Smooth muscle cell (in vitro differentiated cells): ENCODE measurements at regions not wholly inside any gene's neighbourhood (a gene's known extent, or its start where the extent isn't known, plus 50 kb on each side); places are given as distances from the start of the nearest gene placed in this dataset.

Experiments
- DNase-seq: peaks from one replicate; lab custom pipeline; 2025; ENCODE audit not compliant: unreplicated experiment; lab: John Stamatoyannopoulos, UW
- H2AFZ ChIP-seq: fragments of 200-600 bp; sonication (generic); 2 replicates; pipeline ENCODE4 v1.6.0; 2016; ENCODE audit warnings: antibody characterized with exemption, low read depth, mild to moderate bottlenecking
- H3F3A ChIP-seq: fragments of 200-600 bp; sonication (generic); 2 replicates; pipeline ENCODE4 v1.6.0; 2017; ENCODE audit warnings: antibody characterized with exemption, low read depth
- H3K27ac ChIP-seq: fragments of 200-600 bp; sonication (generic); 2 replicates; pipeline ENCODE4 v1.5.1; 2016; ENCODE audit warnings: low read depth, mild to moderate bottlenecking
- H3K27me3 ChIP-seq: fragments of 200-600 bp; sonication (generic); 2 replicates; pipeline ENCODE4 v1.6.1; 2016; ENCODE audit warnings: low read depth, mild to moderate bottlenecking
- H3K36me3 ChIP-seq: fragments of 200-600 bp; sonication (generic); 2 replicates; pipeline ENCODE4 v1.5.1; 2016; ENCODE audit warnings: low read depth
- H3K4me1 ChIP-seq: fragments of 200-600 bp; sonication (generic); 2 replicates; pipeline ENCODE4 v1.5.1; 2016; ENCODE audit warnings: low read depth
- H3K4me2 ChIP-seq: fragments of 200-600 bp; sonication (generic); 2 replicates; pipeline ENCODE4 v1.6.0; 2016; ENCODE audit warnings: mild to moderate bottlenecking
- H3K4me3 ChIP-seq: fragments of 200-600 bp; sonication (generic); 2 replicates; pipeline ENCODE4 v1.5.1; 2016; ENCODE audit warnings: mild to moderate bottlenecking
- H3K79me2 ChIP-seq: fragments of 200-600 bp; sonication (generic); 2 replicates; pipeline ENCODE4 v1.6.0; 2016; ENCODE audit warnings: low read depth, mild to moderate bottlenecking
- H3K9ac ChIP-seq: fragments of 200-600 bp; sonication (generic); 2 replicates; pipeline ENCODE4 v1.6.0; 2016; ENCODE audit warnings: low read depth
- H3K9me3 ChIP-seq: fragments of 200-600 bp; sonication (generic); replicated peaks from 2 replicates; pipeline ENCODE4 v1.5.1; 2016; ENCODE audit warnings: low read depth
- H4K20me1 ChIP-seq: fragments of 200-600 bp; sonication (generic); 2 replicates; pipeline ENCODE4 v1.6.0; 2016; ENCODE audit warnings: low read depth
- CTCF ChIP-seq: fragments of 200-600 bp; sonication (generic); IDR thresholded peaks from 2 replicates; pipeline ENCODE4 v1.5.1; 2017; ENCODE audit warnings: borderline replicate concordance, mild to moderate bottlenecking, antibody characterized with exemption; ENCODE audit not compliant: insufficient read depth, poor library complexity, severe bottlenecking
- WGBS: methylation state at CpG from one replicate; pipeline ENCODE4 v1.1.7; 2016; ENCODE audit warnings: low lambda C conversion rate; 5-methylcytosine and 5-hydroxymethylcytosine counted together

DNA sequence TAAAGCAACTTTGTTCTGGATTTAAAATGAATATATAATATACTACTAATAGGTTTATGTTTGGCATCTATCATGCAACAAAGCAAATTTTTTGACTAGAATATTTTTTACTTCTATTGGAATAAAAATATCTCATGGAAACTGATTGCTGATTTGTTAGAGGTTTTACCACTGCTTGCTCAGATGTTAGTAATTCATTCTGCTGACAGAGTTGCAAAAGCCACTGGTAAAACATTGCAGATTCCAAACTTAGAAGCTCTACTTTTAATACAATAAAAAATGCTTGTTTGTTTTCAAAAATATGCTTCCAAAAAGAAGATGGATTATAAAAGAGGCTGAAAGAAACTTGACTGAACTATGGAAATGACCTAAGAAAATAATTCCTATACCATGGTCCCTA lies 795.2 kb downstream of the PCDH18 start:
- Histone ChIP-seq H3K36me3 (no peaks in the 10 kb centered on the region), H3F3A (no peaks in the 10 kb centered on the region), H2AFZ (peak overlapping the region; percentile 39), H3K27ac (no peak overlapping the region), H3K4me3 (no peak overlapping the region), H3K27me3 (no peaks in the 10 kb centered on the region), H3K4me1 (no peaks in the 10 kb centered on the region), H4K20me1 (no peaks in the 10 kb centered on the region), H3K79me2 (no peaks in the 10 kb centered on the region), H3K4me2 (no peak overlapping the region), H3K9me3 (no peaks in the 10 kb centered on the region), H3K9ac (no peak overlapping the region)
- no peak for TF ChIP-seq CTCF
- no peak for DNase-seq

GRCh38 chr4:136731025-136731424 lies 801.3 kb downstream of the PCDH18 start:
- TF ChIP-seq CTCF, result no peak
- no peaks in the 10 kb centered on the region for H3F3A ChIP-seq
- H3K4me1 ChIP-seq, result no peaks in the 10 kb centered on the region
- DNase-seq, result no peak
- no peak overlapping the region for H3K4me2 ChIP-seq
- H4K20me1 ChIP-seq, result no peaks in the 10 kb centered on the region
- H3K79me2 ChIP-seq, result no peaks in the 10 kb centered on the region
- H3K4me3 ChIP-seq, result no peak overlapping the region
- H3K27me3 ChIP-seq, result no peaks in the 10 kb centered on the region
- H3K9ac ChIP-seq, result no peak overlapping the region
- no peaks in the 10 kb centered on the region for H3K9me3 ChIP-seq
- H2AFZ ChIP-seq, result no peak overlapping the region
- H3K36me3 ChIP-seq, result no peaks in the 10 kb centered on the region
- H3K27ac ChIP-seq, result no peak overlapping the region

GRCh38 chr4:136725286-136726081 lies 806.8 kb downstream of the PCDH18 start:
- no peaks in the 10 kb centered on the region for H3F3A ChIP-seq
- no peaks in the 10 kb centered on the region for H3K36me3 ChIP-seq
- no peak for DNase-seq
- no peaks in the 10 kb centered on the region for H3K79me2 ChIP-seq
- H3K27me3 ChIP-seq, result no peaks in the 10 kb centered on the region
- no peaks in the 10 kb centered on the region for H4K20me1 ChIP-seq
- no peak overlapping the region for H3K4me2 ChIP-seq
- WGBS, result 84% methylated on average over 4 of the region's 4 CpGs
- H3K27ac ChIP-seq, result no peak overlapping the region
- H3K4me3 ChIP-seq, result no peak overlapping the region
- no peak for TF ChIP-seq CTCF
- H3K4me1 ChIP-seq, result no peaks in the 10 kb centered on the region
- H3K9ac ChIP-seq, result no peak overlapping the region
- no peak overlapping the region for H2AFZ ChIP-seq
- no peaks in the 10 kb centered on the region for H3K9me3 ChIP-seq

DNA sequence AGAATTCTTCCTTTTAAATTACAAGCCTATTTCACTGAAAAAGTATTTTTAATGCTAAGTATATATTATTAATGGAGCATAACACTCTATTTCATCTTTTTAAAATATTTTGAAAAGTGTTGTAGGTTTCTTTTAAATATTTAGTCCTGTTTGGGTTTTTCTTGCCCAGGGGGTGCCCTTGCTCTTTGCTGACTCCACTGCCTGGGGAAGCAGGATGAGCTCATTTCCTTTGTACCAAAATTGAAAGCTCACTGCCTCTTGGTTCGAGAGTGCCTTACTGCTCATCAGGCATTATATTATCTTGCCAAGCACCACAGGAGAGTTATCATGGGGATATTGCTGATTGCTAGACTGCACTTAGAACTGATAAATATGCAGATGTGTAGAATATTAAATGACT lies 819.2 kb downstream of the PCDH18 start:
- H3K4me1 ChIP-seq, result no peaks in the 10 kb centered on the region
- H3K4me3 ChIP-seq, result no peak overlapping the region
- DNase-seq, result no peak
- no peaks in the 10 kb centered on the region for H3F3A ChIP-seq
- H3K4me2 ChIP-seq, result peak overlapping the region; percentile 67
- WGBS, result 35% methylated on average over 1 of the region's 1 CpG
- TF ChIP-seq CTCF, result peak; percentile 5
- no peaks in the 10 kb centered on the region for H4K20me1 ChIP-seq
- no peaks in the 10 kb centered on the region for H3K36me3 ChIP-seq
- H3K79me2 ChIP-seq, result no peaks in the 10 kb centered on the region
- H2AFZ ChIP-seq, result peak overlapping the region; percentile 90
- H3K27ac ChIP-seq, result no peak overlapping the region
- no peak overlapping the region for H3K9ac ChIP-seq
- H3K9me3 ChIP-seq, result no peaks in the 10 kb centered on the region
- no peaks in the 10 kb centered on the region for H3K27me3 ChIP-seq
